ENCODE measurements at regions not wholly inside any gene's neighbourhood (a gene's known extent, or its start where the extent isn't known, plus 50 kb on each side); places are given as distances from the start of the nearest gene placed in this dataset.

DNA sequence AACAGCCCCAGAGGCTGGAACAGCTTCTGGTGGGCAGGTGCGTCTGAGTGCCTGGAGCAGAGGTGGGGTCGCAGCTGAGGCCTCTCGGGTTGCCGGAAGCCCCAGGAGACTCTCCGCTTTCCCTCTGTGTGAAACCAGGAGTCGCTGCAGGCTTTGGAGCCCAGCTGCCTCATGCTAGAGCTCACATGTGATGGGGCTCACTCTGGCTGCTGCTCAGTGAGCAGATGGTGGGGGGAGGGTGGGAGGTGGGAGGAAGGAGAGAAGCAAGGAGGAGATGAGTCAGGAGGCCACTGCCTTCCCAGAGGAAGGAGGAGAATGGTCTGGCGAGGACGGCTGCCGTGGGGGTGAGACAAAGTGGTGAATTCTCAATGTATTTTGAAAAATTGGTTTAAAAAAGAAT, 290.1 kb upstream of the CHRNA7 start:
- H3K27ac ChIP-seq = no peak overlapping the region
- no peak for DNase-seq
- TF ChIP-seq POLR2A (IDR thresholded peaks at IDR 0.05) (no peak), EP300 (IDR thresholded peaks at IDR 0.05; ENCODE audit: low read depth) (no peak), POLR2AphosphoS5 (IDR thresholded peaks at IDR 0.05) (no peak)
- TF ChIP-seq, protein P1, sequence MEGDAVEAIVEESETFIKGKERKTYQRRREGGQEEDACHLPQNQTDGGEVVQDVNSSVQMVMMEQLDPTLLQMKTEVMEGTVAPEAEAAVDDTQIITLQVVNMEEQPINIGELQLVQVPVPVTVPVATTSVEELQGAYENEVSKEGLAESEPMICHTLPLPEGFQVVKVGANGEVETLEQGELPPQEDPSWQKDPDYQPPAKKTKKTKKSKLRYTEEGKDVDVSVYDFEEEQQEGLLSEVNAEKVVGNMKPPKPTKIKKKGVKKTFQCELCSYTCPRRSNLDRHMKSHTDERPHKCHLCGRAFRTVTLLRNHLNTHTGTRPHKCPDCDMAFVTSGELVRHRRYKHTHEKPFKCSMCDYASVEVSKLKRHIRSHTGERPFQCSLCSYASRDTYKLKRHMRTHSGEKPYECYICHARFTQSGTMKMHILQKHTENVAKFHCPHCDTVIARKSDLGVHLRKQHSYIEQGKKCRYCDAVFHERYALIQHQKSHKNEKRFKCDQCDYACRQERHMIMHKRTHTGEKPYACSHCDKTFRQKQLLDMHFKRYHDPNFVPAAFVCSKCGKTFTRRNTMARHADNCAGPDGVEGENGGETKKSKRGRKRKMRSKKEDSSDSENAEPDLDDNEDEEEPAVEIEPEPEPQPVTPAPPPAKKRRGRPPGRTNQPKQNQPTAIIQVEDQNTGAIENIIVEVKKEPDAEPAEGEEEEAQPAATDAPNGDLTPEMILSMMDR (IDR thresholded peaks at IDR 0.05) = no peak
- H3K9me3 ChIP-seq = peaks cover 15 to 18% of the 10 kb centered on the region in 2 donors
- in situ Hi-C loops (cut with MboI; ENCODE audit: low pct_ligation_motif_present in 1 of 4, low pct_unique_long_range_greater_than_20kb in 1 of 4, low sequenced_read_pairs in 3 of 4) (no loop called here), intact Hi-C loops (cut with DNase I; ENCODE audit: low total_unique reads) (no loop called here)
- H3K4me3 ChIP-seq = no peak overlapping the region
- no peaks in the 10 kb centered on the region for H3K4me1 ChIP-seq
- no peaks in the 10 kb centered on the region for H3K27me3 ChIP-seq
- no peaks in the 10 kb centered on the region for H3K36me3 ChIP-seq
- WGBS, 2 donors (ENCODE audit: low coverage in 1 of 2) = 68% methylated on average over 9 of the region's 9 CpGs; no CpG with 5 or more reads in 1 of the 2 donors

DNA sequence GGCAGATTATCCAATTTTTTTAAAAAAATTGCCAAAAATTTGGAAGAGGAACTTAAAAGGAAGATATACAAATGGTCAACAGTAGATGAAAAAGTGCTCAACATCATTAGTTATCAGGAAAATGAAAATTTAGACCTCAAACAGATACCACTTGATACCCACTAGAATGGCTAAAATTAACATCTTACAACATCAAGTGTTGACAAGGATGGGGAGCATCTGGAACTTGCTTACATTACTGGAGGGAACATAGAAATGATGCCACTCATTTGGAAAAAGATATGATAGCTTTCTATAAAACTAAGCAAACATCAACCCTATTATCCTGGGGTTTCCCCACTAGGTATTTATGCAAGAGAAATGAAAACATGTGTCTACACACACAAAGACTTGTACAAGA, 284.5 kb upstream of the CHRNA7 start:
- in situ Hi-C loops (cut with MboI; ENCODE audit: low pct_ligation_motif_present in 1 of 4, low pct_unique_long_range_greater_than_20kb in 1 of 4, low sequenced_read_pairs in 3 of 4) = no loop called here
- TF ChIP-seq POLR2A (IDR thresholded peaks at IDR 0.05) = no peak
- TF ChIP-seq EP300 (IDR thresholded peaks at IDR 0.05; ENCODE audit: low read depth) = no peak
- TF ChIP-seq, protein P1 (IDR thresholded peaks at IDR 0.05) = no peak
- TF ChIP-seq POLR2AphosphoS5 (IDR thresholded peaks at IDR 0.05) = no peak

GRCh38 chr15:31752065-31752762, 278.1 kb upstream of the CHRNA7 start:
- H3K27ac ChIP-seq = no peak overlapping the region
- intact Hi-C loops (cut with DNase I; ENCODE audit: low total_unique reads) = no loop called here
- TF ChIP-seq, protein P1 (IDR thresholded peaks at IDR 0.05) = no peak
- TF ChIP-seq POLR2AphosphoS5 (IDR thresholded peaks at IDR 0.05) (no peak), EP300 (IDR thresholded peaks at IDR 0.05; ENCODE audit: low read depth) (no peak), POLR2A (IDR thresholded peaks at IDR 0.05) (no peak)
- WGBS, 2 donors (ENCODE audit: low coverage in 1 of 2) = 77 to 82% methylated on average over 2 of the region's 2 CpGs
- DNase-seq = no peak
- no peaks in the 10 kb centered on the region for H3K36me3 ChIP-seq
- no peaks in the 10 kb centered on the region for H3K9me3 ChIP-seq
- H3K27me3 ChIP-seq = no peaks in the 10 kb centered on the region
- in situ Hi-C loops (cut with MboI; ENCODE audit: low pct_ligation_motif_present in 1 of 4, low pct_unique_long_range_greater_than_20kb in 1 of 4, low sequenced_read_pairs in 3 of 4) = no loop called here
- H3K4me1 ChIP-seq = no peaks in the 10 kb centered on the region
- no peak overlapping the region for H3K4me3 ChIP-seq

More for the DNA sequence above, 284.5 kb upstream of the CHRNA7 start:
- Histone ChIP-seq H3K27me3 (no peaks in the 10 kb centered on the region), H3K36me3 (no peaks in the 10 kb centered on the region), H3K4me3 (no peak overlapping the region), H3K4me1 (no peaks in the 10 kb centered on the region), H3K9me3 (peaks cover 15 to 17% of the 10 kb centered on the region in 2 donors), H3K27ac (no peak overlapping the region)
- DNase-seq = no peak
- intact Hi-C loops (cut with DNase I; ENCODE audit: low total_unique reads) = no loop called here

DNA sequence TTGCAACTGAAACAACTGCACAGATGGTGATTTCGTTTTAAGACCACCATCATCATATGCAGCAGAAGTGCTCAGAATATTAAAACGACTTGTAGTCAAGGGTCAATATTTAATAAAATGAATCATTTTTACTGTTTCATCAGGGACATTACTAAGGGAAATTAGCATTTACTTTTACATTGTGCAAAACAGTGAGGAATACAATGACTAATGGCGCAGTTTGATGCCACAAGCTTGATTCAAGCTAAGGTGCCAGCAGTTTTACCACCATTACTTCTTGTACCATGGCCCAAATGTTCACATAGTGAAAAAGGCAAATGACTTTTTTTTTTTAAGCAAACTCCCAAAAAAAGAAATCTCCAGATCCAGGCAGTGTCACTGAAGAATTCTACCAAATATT, 277.4 kb upstream of the CHRNA7 start:
- no peak for DNase-seq
- Histone ChIP-seq H3K4me1 (no peaks in the 10 kb centered on the region), H3K36me3 (no peaks in the 10 kb centered on the region), H3K27me3 (no peaks in the 10 kb centered on the region), H3K9me3 (no peaks in the 10 kb centered on the region), H3K4me3 (no peak overlapping the region), H3K27ac (no peak overlapping the region)
- in situ Hi-C loops (cut with MboI; ENCODE audit: low pct_ligation_motif_present in 1 of 4, low pct_unique_long_range_greater_than_20kb in 1 of 4, low sequenced_read_pairs in 3 of 4) = no loop called here
- 69 to 77% methylated on average over 3 of the region's 3 CpGs for WGBS, 2 donors (ENCODE audit: low coverage in 1 of 2)
- intact Hi-C loops (cut with DNase I; ENCODE audit: low total_unique reads) = no loop called here
- TF ChIP-seq, protein P1 (IDR thresholded peaks at IDR 0.05) = no peak
- TF ChIP-seq POLR2AphosphoS5 (IDR thresholded peaks at IDR 0.05) (no peak), POLR2A (IDR thresholded peaks at IDR 0.05) (no peak), EP300 (IDR thresholded peaks at IDR 0.05; ENCODE audit: low read depth) (no peak)

All from transverse colon (tissue), 4 donors.